B cell (primary cell): ENCODE measurements at regions not wholly inside any gene's neighbourhood (a gene's known extent, or its start where the extent isn't known, plus 50 kb on each side); places are given as distances from the start of the nearest gene placed in this dataset.

ENCODE experiments used
- CTCF ChIP-seq: fragments of 200-600 bp; IDR thresholded peaks from one replicate; pipeline ENCODE4 v1.8.0; 2022; ENCODE audit warnings: antibody characterized with exemption, mild to moderate bottlenecking
- EZH2 ChIP-seq: IDR thresholded peaks from 2 replicates; pipeline ENCODE4 v1.6.1; 2012; ENCODE audit warnings: borderline replicate concordance, low read depth, mild to moderate bottlenecking, moderate library complexity, low read length; ENCODE audit not compliant: insufficient read depth, poor library complexity, severe bottlenecking

- TF ChIP-seq CTCF (no peak), EZH2 (no peak)
Measured at GRCh38 chr10:129332476-129332875, 134.6 kb upstream of the MGMT start.
